HG03064 (cell line): ENCODE measurements at regions not wholly inside any gene's neighbourhood (a gene's known extent, or its start where the extent isn't known, plus 50 kb on each side); places are given as distances from the start of the nearest gene placed in this dataset.

Experiments used
- ATAC-seq: cut with Tn5 transposase; IDR thresholded peaks from one replicate; pipeline ENCODE4 v1.9.1; 2021; ENCODE audit warnings: low read depth; ENCODE audit not compliant: unreplicated experiment

DNA sequence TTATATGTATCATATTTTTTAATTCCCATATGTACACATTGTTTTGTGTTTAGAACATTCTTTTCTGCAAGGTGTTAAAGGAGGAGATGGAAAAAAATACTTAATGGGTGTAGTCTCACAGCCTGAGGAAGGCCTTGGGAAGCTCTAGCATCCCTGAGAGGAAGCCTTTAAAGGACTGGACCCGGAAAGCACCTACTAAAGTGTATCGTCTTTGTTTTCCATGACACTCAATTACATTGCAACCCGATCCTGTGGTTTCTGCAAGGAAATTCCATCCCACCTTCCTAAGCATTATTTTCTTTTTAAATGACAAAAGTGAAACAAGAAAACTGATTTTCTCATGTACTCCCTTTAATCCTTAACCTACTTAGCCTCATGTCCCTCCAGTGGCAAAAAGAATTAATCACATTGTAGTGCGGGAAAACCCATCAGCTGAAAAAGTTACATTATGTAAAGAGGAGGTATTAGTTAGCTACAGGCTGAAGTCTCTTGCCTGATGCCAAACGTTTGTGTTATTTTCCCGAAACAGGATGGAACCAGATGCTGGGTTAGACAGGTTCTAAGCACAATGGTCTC is 147.8 kb upstream of the CPSF6 start:
- no peak for ATAC-seq

DNA sequence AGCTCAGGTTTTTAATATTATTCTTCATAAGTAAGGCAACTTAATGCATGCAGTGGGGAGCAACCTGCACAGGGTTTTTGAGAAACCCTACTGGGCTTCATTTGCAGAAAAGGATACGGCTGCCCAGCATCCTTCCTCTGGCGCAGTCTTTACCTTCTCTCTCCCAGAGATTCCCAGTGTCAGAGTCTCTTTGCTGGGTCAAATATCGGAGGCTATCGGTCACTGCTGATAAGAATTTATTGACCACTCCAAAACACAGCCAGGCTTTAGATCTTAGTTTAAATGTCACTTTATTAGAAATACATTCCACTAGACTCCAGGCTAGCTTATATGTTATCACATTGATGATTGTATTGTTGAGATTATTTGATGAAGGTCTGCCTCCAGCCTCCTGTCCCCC is 147.2 kb upstream of the CPSF6 start:
- no peak for ATAC-seq

GRCh38 chr12:69094606-69095216 is 144.7 kb upstream of the CPSF6 start:
- ATAC-seq = no peak

GRCh38 chr12:69095765-69096477 is 143.4 kb upstream of the CPSF6 start:
- no peak for ATAC-seq

- ATAC-seq = no peak
These were observed 142.6 kb upstream of the CPSF6 start for GRCh38 chr12:69096669-69097335.

DNA sequence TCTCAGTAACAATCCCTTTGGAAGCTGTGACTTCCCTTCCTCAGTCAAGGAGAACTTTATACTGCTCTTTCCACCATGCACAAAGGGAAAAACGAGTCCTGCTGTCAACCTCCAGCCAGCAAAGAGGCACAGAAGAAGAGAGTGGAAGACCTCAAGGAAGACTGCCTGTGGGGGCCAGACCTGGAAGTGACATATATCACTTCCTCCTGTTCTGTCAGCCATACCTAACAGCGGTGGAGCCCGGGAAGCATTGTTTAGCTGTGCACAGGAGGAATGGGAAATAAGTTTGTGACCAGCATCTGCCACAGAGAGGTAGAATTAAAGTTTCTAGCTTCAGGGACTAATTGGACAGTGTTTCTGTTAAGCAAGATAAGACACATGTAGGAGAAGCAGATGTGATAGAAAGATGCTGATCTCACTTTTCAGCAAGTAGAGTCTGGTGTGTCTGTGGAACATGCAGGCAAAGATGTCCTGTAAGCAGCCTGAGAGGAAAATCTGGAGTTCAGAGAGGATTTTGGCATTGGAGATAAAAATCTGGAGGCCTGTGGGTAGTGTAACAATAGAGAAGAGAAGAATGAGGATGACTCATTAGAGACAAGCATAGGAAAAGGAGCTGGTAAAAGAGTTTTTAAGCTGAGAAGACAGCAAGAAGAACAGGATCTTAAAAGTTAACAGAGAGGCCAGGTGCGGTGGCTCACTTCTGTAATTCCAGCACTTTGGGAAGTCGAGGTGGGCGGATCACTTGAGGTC is 141.6 kb upstream of the CPSF6 start:
- ATAC-seq = no peak

DNA sequence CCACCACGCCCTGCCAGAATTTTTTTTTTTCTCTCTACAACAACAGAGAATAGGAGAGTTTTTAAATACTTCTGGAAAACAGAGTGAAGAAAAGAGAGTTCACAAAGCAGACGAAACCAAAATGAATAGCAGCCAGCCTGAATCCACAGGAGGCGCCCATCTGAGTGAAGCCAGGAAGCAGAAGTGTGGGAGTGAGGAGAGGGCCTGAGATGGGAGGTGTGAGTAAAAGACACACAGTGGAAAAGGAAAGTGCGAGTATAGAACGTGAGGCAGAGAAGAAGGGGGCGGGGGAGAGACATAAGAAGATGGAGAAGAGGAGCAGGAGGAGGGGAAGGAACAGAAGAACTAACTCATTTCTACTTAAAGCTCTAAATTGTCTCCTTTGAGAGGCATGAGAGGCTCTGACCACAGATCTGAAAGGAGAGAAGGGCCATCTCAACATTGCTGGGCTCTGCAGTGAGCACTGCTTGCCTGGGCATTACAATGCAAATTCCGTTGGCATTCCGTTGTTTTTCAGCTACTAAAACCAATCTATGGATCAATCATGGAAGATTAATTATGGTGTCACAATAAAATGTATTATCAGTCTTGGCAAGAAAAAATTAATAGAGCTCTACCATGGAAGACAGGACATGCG is 140.1 kb upstream of the CPSF6 start:
- no peak for ATAC-seq

DNA sequence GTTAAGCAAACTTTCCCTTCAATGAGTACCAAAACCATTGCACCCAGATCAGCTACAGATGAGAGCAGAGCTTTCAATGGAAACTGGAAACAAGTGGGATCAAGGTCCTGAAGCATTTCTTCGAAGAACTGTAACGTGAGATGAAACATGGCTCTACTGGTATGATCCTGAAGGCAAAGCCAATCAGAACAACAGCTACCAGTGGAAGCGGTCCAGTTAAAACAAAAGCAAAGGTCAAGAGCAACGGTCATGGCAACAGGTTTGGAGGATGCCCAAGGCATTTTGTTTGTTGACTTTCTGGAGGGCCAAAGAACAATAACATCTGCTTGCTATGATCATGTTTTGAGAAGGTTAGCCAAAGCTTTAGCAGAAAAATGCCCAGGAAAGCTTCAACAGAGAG is 137.9 kb upstream of the CPSF6 start:
- ATAC-seq = no peak

DNA sequence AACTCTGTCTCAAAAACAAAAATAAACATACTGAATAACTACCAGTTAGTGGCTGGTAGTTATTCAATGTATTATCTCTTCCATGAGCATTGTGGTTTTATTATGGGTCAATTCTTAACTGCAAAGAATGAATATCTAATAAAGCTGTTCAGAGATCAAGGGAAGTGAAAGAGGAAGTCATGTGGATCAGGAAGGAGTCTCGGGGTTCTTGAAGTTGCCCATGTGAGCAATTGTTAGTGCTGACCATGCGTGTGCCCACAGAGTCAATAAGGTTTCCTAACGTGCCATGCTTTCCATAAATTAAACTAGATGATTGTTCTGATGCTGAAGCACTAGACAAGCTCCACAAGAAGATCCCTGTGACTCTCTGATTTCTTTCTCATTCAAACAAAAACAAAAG is 136.5 kb upstream of the CPSF6 start:
- no peak for ATAC-seq

GRCh38 chr12:69105101-69105962 is 134.0 kb upstream of the CPSF6 start:
- ATAC-seq = no peak

- no peak for ATAC-seq
These were observed 132.8 kb upstream of the CPSF6 start for GRCh38 chr12:69106482-69107118.

GRCh38 chr12:69107541-69107940 is 131.8 kb upstream of the CPSF6 start:
- ATAC-seq = no peak

GRCh38 chr12:69108037-69108436 is 131.3 kb upstream of the CPSF6 start:
- ATAC-seq = no peak

- ATAC-seq = no peak
These were observed 126.8 kb upstream of the CPSF6 start for GRCh38 chr12:69112616-69113015.

GRCh38 chr12:69115099-69115498 is 124.3 kb upstream of the CPSF6 start:
- no peak for ATAC-seq

DNA sequence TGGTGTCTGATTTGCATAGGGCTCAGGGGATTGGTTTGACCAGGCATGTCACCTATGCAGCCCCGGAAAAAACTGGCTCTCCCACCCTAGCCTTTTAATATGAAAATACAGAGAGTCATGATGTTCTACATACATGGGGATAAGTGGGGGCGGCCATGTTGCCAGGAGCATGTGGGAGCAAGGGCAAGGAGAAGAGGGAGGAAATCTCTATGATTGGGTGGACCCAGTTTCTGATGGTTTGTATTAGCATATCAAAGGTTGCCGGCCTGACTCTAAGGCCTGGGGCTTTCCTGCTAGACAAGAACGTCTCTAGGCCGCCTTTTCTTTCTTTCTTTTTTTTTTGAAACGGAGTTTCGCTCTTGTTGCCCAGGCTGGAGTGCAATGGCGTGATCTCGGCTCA is 123.4 kb upstream of the CPSF6 start:
- ATAC-seq = no peak

DNA sequence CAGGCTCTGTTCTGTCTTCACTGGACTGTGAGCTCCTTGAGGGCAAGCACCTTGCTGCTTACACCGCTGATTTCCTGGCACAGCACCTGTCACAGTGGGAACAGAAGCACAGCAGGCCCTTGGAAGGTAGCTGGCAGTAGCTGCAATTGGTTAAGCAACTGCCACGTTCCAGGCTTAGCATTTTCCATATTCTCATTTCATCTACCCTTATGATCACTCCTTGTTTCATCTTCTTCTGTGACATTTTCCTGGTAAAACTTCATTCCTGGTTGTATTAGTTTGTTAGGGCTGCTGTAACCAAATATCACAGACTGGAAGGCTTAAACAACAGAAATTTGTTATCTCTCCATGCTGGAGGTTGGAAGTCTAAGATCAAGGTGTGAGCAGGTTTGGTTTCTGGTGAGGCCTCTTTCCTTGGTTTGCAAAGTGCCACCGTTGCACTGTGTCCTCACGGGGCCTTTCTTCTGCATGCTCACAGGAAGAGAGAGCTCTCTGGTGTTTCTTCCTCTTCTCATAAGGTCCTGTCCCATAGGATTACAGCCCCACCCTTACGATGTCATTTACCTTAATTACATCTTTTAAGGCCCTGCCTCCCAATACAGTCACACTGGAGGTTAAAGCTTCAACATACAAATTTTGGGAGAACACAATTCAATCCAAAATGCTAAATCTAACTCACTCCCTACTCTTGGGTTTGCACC is 121.7 kb upstream of the CPSF6 start:
- no peak for ATAC-seq

DNA sequence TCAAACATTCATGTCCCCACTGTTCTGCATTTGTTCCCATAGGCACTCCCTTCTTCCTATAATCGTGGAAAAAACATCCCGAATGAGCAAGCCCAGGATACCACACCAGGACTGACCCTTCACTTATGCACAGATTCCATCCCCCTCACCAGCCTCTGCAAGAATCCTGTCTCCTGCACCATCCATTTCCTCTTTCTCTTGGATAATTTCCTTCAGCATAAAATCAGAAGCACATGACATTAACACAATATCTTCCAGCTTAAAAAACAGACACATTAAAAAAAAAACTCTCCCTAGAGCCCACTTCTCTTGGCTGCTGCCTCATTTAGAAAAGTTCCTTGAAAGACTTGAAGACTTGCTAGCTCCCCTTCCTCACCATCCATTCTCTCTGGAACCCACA is 120.9 kb upstream of the CPSF6 start:
- no peak for ATAC-seq
